Astrocyte of the spinal cord (primary cell): ENCODE measurements at regions not wholly inside any gene's neighbourhood (a gene's known extent, or its start where the extent isn't known, plus 50 kb on each side); places are given as distances from the start of the nearest gene placed in this dataset.

Experiments
- DNase-seq: peaks from one replicate; pipeline ENCODE4 v3.0.0; 2011; ENCODE audit warnings: low read depth, low spot score
- H3K4me3 ChIP-seq: 2 replicates; pipeline ENCODE4 v1.5.1; 2011; ENCODE audit warnings: low read depth, mild to moderate bottlenecking, low read length, moderate library complexity
- in situ Hi-C: cut with HindIII; loops from 2 replicates; pipeline ENCODE4 v1.10.0; 2017; ENCODE audit warnings: low sequenced_read_pairs
- TF ChIP-seq, protein P1 (sequence below): IDR thresholded peaks from 2 replicates; pipeline ENCODE4 v1.5.1; 2012; ENCODE audit warnings: low read depth, mild to moderate bottlenecking, low read length, inconsistent platforms

- in situ Hi-C loops, result no loop called here
- DNase-seq, result no peak
- no peak overlapping the region for H3K4me3 ChIP-seq
- TF ChIP-seq, protein P1, sequence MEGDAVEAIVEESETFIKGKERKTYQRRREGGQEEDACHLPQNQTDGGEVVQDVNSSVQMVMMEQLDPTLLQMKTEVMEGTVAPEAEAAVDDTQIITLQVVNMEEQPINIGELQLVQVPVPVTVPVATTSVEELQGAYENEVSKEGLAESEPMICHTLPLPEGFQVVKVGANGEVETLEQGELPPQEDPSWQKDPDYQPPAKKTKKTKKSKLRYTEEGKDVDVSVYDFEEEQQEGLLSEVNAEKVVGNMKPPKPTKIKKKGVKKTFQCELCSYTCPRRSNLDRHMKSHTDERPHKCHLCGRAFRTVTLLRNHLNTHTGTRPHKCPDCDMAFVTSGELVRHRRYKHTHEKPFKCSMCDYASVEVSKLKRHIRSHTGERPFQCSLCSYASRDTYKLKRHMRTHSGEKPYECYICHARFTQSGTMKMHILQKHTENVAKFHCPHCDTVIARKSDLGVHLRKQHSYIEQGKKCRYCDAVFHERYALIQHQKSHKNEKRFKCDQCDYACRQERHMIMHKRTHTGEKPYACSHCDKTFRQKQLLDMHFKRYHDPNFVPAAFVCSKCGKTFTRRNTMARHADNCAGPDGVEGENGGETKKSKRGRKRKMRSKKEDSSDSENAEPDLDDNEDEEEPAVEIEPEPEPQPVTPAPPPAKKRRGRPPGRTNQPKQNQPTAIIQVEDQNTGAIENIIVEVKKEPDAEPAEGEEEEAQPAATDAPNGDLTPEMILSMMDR, result no peak
Observed at GRCh38 chr7:94205529-94205928, 189.2 kb upstream of the COL1A2 start.

- TF ChIP-seq, protein P1, result no peak
- in situ Hi-C loops, result no loop called here
- H3K4me3 ChIP-seq, result no peak overlapping the region
- DNase-seq, result no peak
Observed at GRCh38 chr7:94206295-94206694, 188.4 kb upstream of the COL1A2 start.

DNA sequence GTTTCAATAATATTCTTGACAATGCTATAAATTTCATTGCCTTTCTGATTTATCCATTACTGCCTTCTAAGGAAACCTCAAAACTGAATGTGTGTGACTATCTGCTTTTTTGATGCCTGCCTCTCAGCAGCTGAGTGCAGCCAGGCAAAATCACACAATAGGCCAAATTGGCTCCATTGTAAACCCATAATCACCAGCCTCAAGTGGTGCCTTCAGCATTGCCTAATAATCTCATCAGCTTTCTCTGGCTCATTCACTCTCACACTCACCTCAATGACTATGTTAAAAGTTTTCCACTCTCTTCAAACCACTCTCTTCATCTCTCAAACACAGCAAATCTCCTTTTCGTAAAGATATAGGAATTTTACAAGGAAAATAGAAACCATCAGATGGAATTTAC lies 182.5 kb upstream of the COL1A2 start:
- H3K4me3 ChIP-seq, result no peak overlapping the region
- no peak for DNase-seq
- TF ChIP-seq, protein P1, result no peak

GRCh38 chr7:94216944-94217461 lies 177.7 kb upstream of the COL1A2 start:
- in situ Hi-C loops, result no loop called here
- H3K4me3 ChIP-seq, result no peak overlapping the region
- TF ChIP-seq, protein P1, result no peak
- DNase-seq, result peak; percentile 14

More for the DNA sequence above, 182.5 kb upstream of the COL1A2 start:
- in situ Hi-C loops, result no loop called here

- TF ChIP-seq, protein P1, result no peak
Observed at GRCh38 chr7:94217766-94218165, 176.9 kb upstream of the COL1A2 start.

DNA sequence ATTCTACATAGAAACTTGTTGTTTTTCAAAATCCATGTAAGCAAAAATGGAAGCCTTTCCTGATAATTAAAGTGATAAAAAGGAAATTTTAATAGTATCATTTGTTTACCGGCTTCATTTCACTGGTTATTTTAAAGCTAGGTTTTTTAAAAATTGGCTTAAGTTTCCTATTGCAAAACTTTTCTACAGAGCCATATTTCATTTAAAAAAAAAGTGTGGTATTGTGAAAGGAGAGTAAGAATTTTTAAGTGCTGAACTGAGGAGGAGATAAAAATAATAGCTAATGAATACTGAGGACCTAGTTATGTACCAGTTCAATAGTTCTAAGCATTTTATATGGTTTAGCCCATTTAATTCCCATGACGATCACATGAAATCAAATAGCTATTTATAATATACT lies 172.2 kb upstream of the COL1A2 start:
- TF ChIP-seq, protein P1, result no peak

More at GRCh38 chr7:94217766-94218165, 176.9 kb upstream of the COL1A2 start:
- H3K4me3 ChIP-seq, result no peak overlapping the region
- DNase-seq, result no peak
- in situ Hi-C loops, result no loop called here

More for the DNA sequence above, 172.2 kb upstream of the COL1A2 start:
- no peak for DNase-seq
- H3K4me3 ChIP-seq, result no peak overlapping the region
- in situ Hi-C loops, result no loop called here
